SKM-1 treated with dmso at 0.1 percent for 144 hours (cell line): ENCODE measurements at regions not wholly inside any gene's neighbourhood (a gene's known extent, or its start where the extent isn't known, plus 50 kb on each side); places are given as distances from the start of the nearest gene placed in this dataset.
"Not testable (repeated sequence)": the region's sequence is repeated elsewhere in the genome, so short reads cannot be mapped to it uniquely, and the experiment has no call there.

ENCODE experiments used
- DNase-seq: peaks from one replicate; lab custom pipeline; 2025; ENCODE audit not compliant: unreplicated experiment; lab: John Stamatoyannopoulos, UW

GRCh38 chr7:68410693-68411092 is 1187.6 kb upstream of the AUTS2 start:
- not testable (repeated sequence) for DNase-seq

GRCh38 chr7:68411742-68412141 is 1186.5 kb upstream of the AUTS2 start:
- DNase-seq: no peak

DNA sequence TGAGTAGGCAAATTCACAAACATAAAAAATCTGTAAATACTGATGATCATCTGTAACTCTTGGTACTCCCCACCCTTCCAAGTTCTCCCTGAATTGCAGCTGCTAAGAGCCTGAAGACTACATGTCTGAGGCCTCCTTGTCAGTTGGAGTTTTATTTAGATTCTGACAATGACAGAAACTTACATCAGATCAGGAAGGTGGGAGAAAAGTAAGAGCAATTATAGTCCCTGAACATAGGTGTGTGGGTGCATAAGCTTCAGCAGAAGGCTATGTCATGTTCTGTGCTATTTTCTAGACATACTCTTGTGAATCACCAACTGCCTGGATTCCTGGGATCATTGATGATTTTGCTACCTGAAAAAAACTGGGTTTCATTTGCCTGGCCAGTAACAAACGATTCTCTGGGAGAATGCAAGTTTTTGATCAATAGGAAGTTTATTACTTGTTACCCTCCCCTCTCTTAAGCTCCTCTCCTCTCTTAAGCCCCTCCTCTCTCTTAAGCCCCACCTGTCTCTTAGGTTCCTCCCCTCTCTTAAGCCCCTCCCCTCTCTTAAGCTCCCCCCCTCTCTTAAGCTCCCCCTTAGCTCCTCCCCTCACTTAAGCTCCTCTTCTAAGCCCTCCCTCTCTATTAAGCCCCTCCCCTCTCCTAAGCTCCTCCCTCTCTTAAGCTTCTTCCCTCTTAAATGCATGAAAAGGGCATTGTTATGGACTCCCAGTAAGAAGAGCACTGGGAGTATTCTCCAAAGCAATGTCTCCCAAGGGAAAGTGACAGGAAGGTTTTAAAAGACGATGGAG is 1183.4 kb upstream of the AUTS2 start:
- DNase-seq: no peak

GRCh38 chr7:68417002-68417401 is 1181.3 kb upstream of the AUTS2 start:
- DNase-seq: no peak

- DNase-seq: no peak
Observed at GRCh38 chr7:68417659-68418058, 1180.6 kb upstream of the AUTS2 start.

GRCh38 chr7:68420342-68421192 is 1177.7 kb upstream of the AUTS2 start:
- no peak for DNase-seq

GRCh38 chr7:68421712-68422111 is 1176.6 kb upstream of the AUTS2 start:
- no peak for DNase-seq

DNA sequence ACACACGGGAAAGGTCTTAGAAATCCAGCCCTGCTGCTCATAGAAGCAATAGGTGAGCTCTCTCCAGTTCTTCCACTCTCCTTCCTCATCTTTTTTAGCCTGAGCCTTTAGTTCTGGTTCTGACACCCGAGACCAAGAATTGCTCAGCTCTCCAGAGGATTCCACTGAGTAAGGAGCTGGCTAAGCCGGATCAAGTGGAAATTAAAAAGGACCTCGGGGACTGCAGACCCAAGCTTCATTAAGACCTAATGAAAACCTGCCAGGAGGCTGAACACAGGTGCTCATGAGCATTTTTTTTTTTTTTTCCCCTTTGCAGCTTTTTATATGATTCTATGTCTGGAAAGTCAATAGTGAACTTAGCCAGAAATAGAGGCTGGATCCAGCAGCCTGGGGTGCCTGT is 1176.0 kb upstream of the AUTS2 start:
- no peak for DNase-seq

DNA sequence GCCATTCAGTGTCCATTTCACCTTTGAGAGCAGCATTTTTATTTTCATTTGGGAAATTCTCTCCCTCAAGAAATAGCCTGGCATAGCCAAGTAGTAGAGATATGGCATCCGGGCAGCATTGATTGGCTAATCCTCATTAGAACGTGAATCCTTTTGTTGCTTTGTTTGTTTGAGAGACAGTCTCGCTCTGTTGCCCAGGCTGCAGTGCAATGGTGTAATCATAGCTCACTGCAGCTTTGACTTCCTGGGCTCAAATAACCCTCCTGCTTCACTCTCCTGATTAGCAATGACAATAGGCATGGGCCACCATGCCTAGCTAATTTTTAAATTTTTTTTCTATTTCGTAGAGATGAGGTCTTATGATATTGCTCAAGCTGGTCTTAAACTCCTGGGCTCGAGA is 1174.9 kb upstream of the AUTS2 start:
- DNase-seq: no peak

GRCh38 chr7:68424658-68425297 is 1173.5 kb upstream of the AUTS2 start:
- DNase-seq: no peak

DNA sequence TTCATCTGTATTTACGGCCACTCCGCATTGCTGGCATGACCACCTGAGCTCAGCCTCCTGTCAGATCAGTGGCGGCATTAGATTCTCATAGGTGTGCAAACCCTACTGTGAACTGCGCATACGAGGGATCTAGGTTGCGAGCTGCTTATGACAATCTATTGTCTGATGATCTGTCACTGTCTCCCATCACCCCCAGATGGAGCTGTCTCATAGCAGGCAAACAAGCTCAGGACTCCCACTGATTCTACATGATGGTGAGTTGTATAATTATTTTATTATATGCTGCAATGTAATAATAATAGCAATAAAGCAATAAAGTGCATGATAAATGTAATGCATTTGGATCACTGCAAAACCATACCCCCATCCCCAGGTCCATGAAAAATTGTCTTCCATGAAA is 1172.9 kb upstream of the AUTS2 start:
- no peak for DNase-seq

DNA sequence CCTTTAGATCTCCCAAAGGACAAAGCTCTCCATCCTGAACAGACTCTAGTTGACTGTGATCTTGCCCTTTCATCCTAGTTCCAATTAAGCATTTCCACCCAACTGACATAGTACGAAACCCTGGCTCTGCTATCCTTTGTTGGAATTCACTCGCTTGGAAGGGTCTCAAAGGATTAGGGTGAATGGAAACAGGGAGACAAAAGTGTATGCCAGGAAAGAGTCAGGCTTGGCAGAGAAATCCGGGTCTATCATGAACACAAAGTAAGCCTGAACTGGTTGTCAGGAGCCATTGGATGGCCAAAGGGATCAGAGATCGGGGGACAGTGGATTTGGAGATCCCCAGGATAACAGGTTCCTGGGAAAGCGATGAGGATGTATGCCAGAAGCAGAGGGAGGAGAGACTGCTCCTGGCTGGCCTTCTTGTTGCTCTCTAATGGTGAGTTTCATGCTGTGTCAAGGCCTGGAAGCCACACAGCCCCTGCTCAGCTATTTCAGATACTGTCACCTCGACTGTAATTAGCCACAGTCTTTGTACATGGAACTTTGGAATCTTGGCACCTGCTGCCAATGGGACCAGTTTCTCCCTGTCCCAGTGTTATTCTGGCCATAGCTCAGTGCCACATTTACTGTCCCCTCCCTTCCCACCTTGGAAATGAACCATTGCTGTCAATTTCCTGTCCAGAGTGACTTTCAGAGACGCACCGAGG is 1168.7 kb upstream of the AUTS2 start:
- no peak for DNase-seq

DNA sequence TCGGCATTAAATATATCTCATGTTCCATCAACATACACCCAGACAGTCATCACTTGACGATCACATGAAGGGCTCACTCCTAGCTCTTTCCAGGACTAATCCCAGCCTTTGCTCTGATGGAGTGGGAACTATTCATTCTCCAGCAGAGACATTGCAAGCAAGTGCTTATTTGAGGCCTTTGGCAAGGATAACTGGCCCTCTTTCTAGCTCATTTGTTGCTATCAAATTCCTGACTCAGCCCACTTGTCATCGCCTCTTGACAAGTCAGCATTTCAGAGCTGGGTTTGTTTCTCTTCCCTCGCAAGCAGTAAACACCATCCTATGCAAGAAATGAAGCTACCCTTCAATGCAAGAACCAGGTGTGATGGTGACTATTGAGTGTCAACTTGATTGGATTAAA is 1165.7 kb upstream of the AUTS2 start:
- no peak for DNase-seq

GRCh38 chr7:68433462-68434070 is 1164.7 kb upstream of the AUTS2 start:
- no peak for DNase-seq

- no peak for DNase-seq
Observed at GRCh38 chr7:68434857-68435256, 1163.4 kb upstream of the AUTS2 start.

DNA sequence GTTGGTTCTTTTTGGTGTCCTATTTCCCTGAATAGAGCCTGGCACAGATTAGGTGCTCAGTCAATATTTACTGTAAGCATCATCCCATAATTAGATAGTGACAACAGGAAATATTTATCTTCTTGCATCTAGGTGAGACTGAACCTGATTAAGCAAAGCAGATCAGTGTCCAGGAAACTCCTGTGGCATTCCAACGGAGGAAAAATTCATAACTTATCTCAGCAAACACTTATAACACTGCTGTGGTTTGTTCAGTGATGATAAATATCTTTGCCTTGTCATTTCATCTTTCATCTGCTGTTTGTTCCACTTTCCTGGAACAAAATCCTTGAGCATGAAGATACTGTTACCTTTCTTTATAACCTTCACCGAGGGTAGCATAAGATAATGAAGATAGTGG is 1160.3 kb upstream of the AUTS2 start:
- no peak for DNase-seq

GRCh38 chr7:68438811-68439210 is 1159.5 kb upstream of the AUTS2 start:
- no peak for DNase-seq

DNA sequence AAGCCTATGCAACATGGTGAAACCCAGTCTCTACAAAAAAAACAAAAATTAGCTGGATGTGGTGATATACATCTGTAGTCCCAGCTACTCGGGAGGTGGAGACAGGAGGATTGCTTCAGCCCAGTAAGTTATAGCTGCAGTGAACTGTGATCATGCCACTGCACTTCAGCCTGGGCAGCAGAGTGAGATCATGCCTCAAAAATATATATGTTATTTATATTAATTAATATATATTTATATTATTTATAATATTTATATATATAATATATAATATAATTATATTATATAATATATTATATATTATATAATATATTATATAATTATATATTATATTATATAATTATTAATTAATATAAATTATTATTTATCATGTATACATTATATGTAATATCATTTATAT is 1158.4 kb upstream of the AUTS2 start:
- DNase-seq: no peak

DNA sequence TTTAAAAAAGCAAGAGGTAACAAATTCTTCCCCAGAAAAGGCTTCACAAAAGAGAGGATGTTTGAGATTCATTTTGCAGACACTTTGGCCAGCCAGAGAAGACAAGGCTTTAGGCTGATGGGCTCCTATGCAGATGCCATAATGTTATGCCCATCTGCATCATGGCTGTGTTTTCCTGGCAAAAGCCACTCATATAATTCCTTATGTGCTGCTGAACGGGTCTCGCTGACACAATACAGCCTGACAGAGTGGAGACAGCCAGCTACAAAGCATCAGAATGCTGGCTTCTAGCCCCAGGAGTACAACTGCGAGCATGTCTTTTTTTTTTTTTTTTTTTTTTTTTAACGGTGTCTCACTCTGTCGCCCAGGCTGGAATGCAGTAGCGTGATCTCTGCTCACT is 1157.4 kb upstream of the AUTS2 start:
- DNase-seq: no peak

- no peak for DNase-seq
Observed at GRCh38 chr7:68441645-68442044, 1156.6 kb upstream of the AUTS2 start.
